T47D (cell line): ENCODE measurements at regions not wholly inside any gene's neighbourhood (a gene's known extent, or its start where the extent isn't known, plus 50 kb on each side); places are given as distances from the start of the nearest gene placed in this dataset.

Source experiments
- DNase-seq, 2 experiments: peaks; one replicate each; pipeline versions ENCODE4 v3.0.0 to v3.0.0-alpha.2; 2011 to 2012; ENCODE audit warnings: low read depth in 1 of 2, low spot score in 1 of 2
- JUND ChIP-seq: IDR thresholded peaks from 2 replicates; pipeline ENCODE4 v1.6.1; 2012; ENCODE audit warnings: low read depth
- in situ Hi-C: cut with HindIII; loops from 2 replicates; pipeline ENCODE4 v1.10.0; 2016; ENCODE audit warnings: low sequenced_read_pairs, low pct_unique_long_range_greater_than_20kb

GRCh38 chr1:17926906-17927305 is 171.8 kb downstream of the ACTL8 start:
- in situ Hi-C loops, result no loop called here
- no peak for DNase-seq
- TF ChIP-seq JUND, result no peak

GRCh38 chr1:17927952-17928351 is 172.8 kb downstream of the ACTL8 start:
- TF ChIP-seq JUND, result no peak
- in situ Hi-C loops, result no loop called here
- DNase-seq, result no peak

- no peak for TF ChIP-seq JUND
- in situ Hi-C loops, result no loop called here
- no peak for DNase-seq
Observed at GRCh38 chr1:17929224-17929623, 174.1 kb downstream of the ACTL8 start.

GRCh38 chr1:17930635-17931034 is 175.5 kb downstream of the ACTL8 start:
- TF ChIP-seq JUND, result no peak
- DNase-seq, result no peak
- in situ Hi-C loops, result no loop called here

GRCh38 chr1:17932164-17932563 is 175.4 kb upstream of the IGSF21 start:
- in situ Hi-C loops, result no loop called here
- TF ChIP-seq JUND, result no peak
- DNase-seq, result no peak

GRCh38 chr1:17933501-17933900 is 174.1 kb upstream of the IGSF21 start:
- in situ Hi-C loops, result no loop called here
- no peak for TF ChIP-seq JUND
- DNase-seq, result no peak

- in situ Hi-C loops, result no loop called here
- no peak for TF ChIP-seq JUND
- DNase-seq, result no peak
Observed at GRCh38 chr1:17933971-17934370, 173.6 kb upstream of the IGSF21 start.

GRCh38 chr1:17935230-17935629 is 172.4 kb upstream of the IGSF21 start:
- no peak for DNase-seq
- no peak for TF ChIP-seq JUND
- in situ Hi-C loops, result no loop called here

- DNase-seq, result no peak
- in situ Hi-C loops, result no loop called here
- no peak for TF ChIP-seq JUND
Observed at GRCh38 chr1:17941431-17942189, 166.0 kb upstream of the IGSF21 start.

- no peak for DNase-seq
- in situ Hi-C loops, result no loop called here
- no peak for TF ChIP-seq JUND
Observed at GRCh38 chr1:17943506-17943905, 164.1 kb upstream of the IGSF21 start.

- in situ Hi-C loops, result no loop called here
- no peak for TF ChIP-seq JUND
- peak in 1 of 2 experiments; percentile 26 for DNase-seq
Observed at GRCh38 chr1:17944646-17945045, 163.0 kb upstream of the IGSF21 start.

- in situ Hi-C loops, result no loop called here
- TF ChIP-seq JUND, result no peak
- no peak for DNase-seq
Observed at GRCh38 chr1:17946434-17946833, 161.2 kb upstream of the IGSF21 start.

- no peak for TF ChIP-seq JUND
- DNase-seq, result no peak
- in situ Hi-C loops, result no loop called here
Observed at GRCh38 chr1:17948594-17948993, 159.0 kb upstream of the IGSF21 start.

- TF ChIP-seq JUND, result no peak
- DNase-seq, result no peak
- in situ Hi-C loops, result no loop called here
Observed at GRCh38 chr1:17949511-17949910, 158.1 kb upstream of the IGSF21 start.

- TF ChIP-seq JUND, result no peak
- in situ Hi-C loops, result no loop called here
- no peak for DNase-seq
Observed at GRCh38 chr1:17950728-17951127, 156.9 kb upstream of the IGSF21 start.
